Fibroblast of villous mesenchyme (primary cell): ENCODE measurements at regions not wholly inside any gene's neighbourhood (a gene's known extent, or its start where the extent isn't known, plus 50 kb on each side); places are given as distances from the start of the nearest gene placed in this dataset.

ENCODE experiments used
- DNase-seq: peaks from one replicate; pipeline ENCODE4 v3.0.0-alpha.2; 2010; ENCODE audit warnings: low read depth
- H3K4me3 ChIP-seq: 2 replicates; pipeline ENCODE4 v1.5.1; 2011; ENCODE audit warnings: low read depth, mild to moderate bottlenecking, low read length
- TF ChIP-seq, protein P1 (sequence below): IDR thresholded peaks from 2 replicates; pipeline ENCODE4 v1.5.1; 2012; ENCODE audit warnings: low read depth, mild to moderate bottlenecking, low read length; ENCODE audit not compliant: insufficient read depth

DNA sequence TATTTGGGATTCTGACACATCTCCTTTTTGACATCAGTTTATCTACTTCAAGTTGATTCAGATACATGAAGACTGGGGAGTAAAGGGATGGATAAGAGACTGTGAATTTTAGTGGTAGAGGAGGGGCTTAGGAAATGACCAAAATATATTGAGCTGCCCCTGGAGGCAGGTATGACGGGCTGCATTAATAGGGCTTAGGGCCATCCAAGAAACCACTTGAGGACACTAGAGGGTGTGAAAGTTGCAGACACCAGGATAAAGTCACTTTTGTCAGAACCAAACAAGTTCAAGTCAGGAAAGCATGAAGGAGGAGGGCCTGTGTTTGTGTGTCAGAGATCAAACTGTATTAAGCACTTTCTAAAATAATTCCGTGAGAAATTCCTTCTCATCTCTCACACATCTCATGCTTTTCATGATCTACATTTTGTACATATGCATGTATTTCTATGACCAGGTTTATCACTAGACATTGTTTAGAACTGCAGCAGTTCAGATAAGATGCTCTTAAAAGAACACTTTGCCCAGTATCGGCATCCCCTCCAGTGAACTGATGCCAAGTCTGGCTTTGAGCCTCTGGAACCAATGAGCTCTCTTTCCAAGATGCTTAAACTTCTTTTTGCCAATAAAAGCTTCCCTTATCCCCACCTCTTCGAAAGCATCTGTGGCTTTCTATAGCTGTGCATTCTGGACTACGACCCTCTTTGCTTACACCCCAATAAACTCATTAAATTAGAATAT is 136.9 kb downstream of the SLC38A1 start:
- TF ChIP-seq, protein P1, sequence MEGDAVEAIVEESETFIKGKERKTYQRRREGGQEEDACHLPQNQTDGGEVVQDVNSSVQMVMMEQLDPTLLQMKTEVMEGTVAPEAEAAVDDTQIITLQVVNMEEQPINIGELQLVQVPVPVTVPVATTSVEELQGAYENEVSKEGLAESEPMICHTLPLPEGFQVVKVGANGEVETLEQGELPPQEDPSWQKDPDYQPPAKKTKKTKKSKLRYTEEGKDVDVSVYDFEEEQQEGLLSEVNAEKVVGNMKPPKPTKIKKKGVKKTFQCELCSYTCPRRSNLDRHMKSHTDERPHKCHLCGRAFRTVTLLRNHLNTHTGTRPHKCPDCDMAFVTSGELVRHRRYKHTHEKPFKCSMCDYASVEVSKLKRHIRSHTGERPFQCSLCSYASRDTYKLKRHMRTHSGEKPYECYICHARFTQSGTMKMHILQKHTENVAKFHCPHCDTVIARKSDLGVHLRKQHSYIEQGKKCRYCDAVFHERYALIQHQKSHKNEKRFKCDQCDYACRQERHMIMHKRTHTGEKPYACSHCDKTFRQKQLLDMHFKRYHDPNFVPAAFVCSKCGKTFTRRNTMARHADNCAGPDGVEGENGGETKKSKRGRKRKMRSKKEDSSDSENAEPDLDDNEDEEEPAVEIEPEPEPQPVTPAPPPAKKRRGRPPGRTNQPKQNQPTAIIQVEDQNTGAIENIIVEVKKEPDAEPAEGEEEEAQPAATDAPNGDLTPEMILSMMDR, result peak; percentile 7
- H3K4me3 ChIP-seq, result no peak overlapping the region
- no peak for DNase-seq

DNA sequence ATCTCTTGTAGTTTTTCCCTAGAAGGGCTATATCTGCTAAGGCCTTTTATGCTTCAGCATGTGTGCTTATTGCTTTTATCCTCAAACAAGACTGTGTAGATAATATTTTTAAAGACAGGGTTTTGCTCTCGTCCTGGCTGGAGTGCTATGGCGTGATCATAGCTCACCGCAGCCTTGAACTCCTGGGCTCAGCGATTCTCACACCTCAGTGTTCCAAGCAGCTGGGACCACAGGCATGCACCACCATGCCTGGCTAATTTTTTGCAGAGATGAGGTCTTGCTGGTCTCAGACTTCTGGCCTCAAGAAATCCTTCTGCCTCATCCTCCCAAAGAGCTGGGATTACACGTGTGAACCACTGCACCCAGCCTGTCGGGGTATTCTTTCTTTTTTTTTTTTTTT is 137.3 kb upstream of the SCAF11 start:
- peak; percentile 2 for DNase-seq
- H3K4me3 ChIP-seq, result no peak overlapping the region
- TF ChIP-seq, protein P1, result no peak

DNA sequence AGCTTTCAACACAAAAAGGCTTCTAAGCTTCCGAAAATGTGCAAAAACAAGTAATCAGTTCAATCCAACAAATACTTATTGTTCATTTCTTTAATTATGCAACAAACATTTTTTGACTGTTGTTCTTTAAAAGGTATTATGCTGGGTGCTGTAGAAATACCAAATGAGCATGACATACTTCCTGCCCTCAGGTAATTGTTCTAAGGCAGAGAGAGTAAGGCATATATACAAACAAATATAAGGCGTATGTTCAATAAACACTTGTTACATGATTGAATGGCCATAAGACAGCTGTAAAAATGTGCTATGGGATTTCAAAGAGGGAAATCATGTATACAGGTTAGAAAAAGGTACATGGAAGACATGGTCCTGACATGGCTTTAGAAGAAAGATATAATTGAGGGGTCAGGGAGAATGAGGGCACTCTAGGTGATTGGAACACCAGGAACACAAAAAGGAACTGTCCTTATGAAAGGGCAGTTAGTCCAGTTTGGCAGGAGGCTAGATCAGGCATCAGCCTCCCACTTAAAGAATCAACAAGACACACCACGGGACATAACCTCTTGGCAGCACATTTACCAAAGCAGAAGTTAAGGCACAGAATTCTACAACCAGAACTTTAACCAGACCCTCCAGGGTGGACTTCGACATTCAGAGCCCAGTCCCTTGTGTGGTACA is 135.8 kb upstream of the SCAF11 start:
- DNase-seq, result no peak
- TF ChIP-seq, protein P1, result no peak
- H3K4me3 ChIP-seq, result no peak overlapping the region

DNA sequence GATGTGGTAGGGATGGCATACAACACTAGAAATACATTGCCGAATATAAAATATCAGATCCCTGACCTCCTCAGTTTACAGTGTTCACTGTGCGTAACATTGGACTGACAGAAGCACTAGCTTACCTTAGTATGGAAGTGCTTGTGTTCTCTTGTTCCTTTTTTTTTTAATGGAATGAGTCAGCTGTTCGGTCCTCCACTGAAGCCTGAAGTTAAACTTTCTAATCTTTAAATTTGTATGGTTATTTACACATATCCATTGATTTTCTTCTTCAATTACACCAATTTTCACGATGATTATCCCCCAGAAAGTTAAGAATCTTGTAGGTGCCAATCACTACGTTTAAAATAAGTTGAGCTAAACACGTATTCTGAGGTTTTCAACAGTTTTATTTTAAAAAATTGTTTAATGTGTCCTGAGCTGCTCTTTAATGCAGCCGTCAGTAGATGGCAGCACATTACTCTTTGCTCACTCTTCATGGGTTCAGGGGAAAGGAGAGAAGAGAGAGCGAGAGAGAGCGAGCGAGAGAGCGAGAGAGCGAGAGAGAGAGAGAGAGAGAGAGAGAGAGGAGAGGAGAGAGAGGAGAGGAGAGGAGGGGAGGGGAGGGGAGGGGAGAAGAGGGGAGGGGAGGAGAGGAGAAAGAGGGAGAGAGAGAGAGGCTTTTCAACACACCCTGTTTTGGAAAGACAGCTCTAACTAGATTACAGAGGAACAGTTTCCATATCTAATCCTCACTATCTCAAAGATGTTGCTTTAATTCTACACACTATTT is 134.7 kb upstream of the SCAF11 start:
- DNase-seq, result peak; percentile 82
- peak overlapping the region; percentile 30 for H3K4me3 ChIP-seq
- TF ChIP-seq, protein P1, result peak; percentile 76

DNA sequence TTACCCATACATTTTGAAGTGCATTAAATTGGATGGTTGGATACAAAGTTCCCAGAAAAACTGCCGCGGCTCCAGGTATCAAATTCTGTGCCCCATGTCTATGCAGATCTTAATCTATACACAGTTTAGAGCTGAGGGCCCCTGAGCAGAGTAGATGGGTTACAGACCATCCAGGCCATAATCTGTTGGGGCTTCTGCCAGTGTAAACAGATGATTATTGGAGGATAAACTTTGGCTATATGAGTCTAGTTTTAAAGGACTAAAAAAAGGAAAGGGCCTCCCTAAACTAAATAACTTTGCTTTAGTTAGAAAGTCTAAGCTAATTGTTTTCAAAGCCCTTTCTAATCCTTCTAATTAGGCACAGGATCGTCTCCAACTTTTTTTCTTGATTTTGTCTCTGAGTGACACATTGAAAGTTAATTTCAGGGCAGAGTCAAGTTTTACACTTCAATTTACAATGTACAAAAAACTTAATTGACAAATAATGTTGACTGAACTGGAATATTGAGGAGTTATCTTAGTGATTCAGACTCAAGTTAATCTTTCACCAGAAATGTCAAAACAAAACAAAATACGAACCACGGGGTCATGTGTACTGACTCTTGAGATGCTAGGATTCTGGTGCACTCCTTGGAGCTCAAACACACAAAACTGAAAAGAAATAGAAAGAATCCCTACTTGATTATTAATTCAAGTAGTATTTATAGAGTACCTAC is 133.9 kb upstream of the SCAF11 start:
- TF ChIP-seq, protein P1, result no peak
- peak; percentile 20 for DNase-seq
- no peak overlapping the region for H3K4me3 ChIP-seq

DNA sequence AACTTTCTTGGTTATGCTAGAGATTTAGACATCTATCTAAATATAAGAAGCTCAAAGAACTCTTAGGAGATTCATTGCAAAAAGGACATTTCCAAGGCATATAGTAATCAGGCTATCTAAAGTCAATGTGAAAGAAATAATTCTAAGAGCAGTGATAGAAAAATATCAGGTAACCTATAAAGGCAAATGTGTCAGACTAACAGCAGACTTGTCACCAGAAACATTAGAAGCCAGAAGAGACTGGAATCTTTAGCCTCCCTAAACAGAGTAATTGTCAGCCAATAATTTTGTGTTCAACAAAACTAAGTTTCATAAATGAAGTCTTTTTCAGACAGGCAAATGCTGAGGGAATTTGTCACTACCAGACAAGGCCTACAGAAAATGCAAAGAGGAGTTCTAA is 122.0 kb upstream of the SCAF11 start:
- no peak overlapping the region for H3K4me3 ChIP-seq
- TF ChIP-seq, protein P1, result no peak
- no peak for DNase-seq
